ENCODE measurements at regions not wholly inside any gene's neighbourhood (a gene's known extent, or its start where the extent isn't known, plus 50 kb on each side); places are given as distances from the start of the nearest gene placed in this dataset.

- H3K4me3 Mint-ChIP-seq, result no peak overlapping the region
- no peak for DNase-seq (ENCODE audit: low spot score)
- Histone ChIP-seq H3K79me2 (replicated peaks; ENCODE audit: insufficient read depth) (no peaks in the 10 kb centered on the region), H3K4me2 (no peak overlapping the region), H3K27me3 (ENCODE audit: insufficient read depth) (no peaks in the 10 kb centered on the region), H3K27ac (ENCODE audit: low read depth) (no peak overlapping the region), H3F3A (replicated peaks; ENCODE audit: low read depth) (no peaks in the 10 kb centered on the region), H2AFZ (0 out of 2 replicates have a peak overlapping the region, but pooled peaks have one; percentile 28), H4K20me1 (replicated peaks; ENCODE audit: insufficient read depth) (no peaks in the 10 kb centered on the region), H3K36me3 (ENCODE audit: insufficient read depth) (no peaks in the 10 kb centered on the region), H3K9me2 (ENCODE audit: insufficient read depth) (no peaks in the 10 kb centered on the region), H3K4me1 (ENCODE audit: insufficient read depth) (no peaks in the 10 kb centered on the region), H3K4me3 (no peak overlapping the region)
- TF ChIP-seq JUNB (IDR thresholded peaks at IDR 0.05; ENCODE audit: unreplicated experiment), result no peak
- no peak for TF ChIP-seq POLR2AphosphoS5 (IDR thresholded peaks at IDR 0.05; ENCODE audit: low read depth)
- no peak for TF ChIP-seq NANOG (IDR thresholded peaks at IDR 0.05; ENCODE audit: borderline replicate concordance)
- no peak for TF ChIP-seq ZNF462 (CRISPR knock-in tag; IDR thresholded peaks at IDR 0.05)
- TF ChIP-seq, protein P1, sequence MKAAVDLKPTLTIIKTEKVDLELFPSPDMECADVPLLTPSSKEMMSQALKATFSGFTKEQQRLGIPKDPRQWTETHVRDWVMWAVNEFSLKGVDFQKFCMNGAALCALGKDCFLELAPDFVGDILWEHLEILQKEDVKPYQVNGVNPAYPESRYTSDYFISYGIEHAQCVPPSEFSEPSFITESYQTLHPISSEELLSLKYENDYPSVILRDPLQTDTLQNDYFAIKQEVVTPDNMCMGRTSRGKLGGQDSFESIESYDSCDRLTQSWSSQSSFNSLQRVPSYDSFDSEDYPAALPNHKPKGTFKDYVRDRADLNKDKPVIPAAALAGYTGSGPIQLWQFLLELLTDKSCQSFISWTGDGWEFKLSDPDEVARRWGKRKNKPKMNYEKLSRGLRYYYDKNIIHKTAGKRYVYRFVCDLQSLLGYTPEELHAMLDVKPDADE (IDR thresholded peaks at IDR 0.05), result no peak
- no peak for TF ChIP-seq CREB1 (CRISPR knock-in tag; IDR thresholded peaks at IDR 0.05; ENCODE audit: low read depth)
- TF ChIP-seq STAT1 (IDR thresholded peaks at IDR 0.05; ENCODE audit: unreplicated experiment), result no peak
- TF ChIP-seq EZH2 (IDR thresholded peaks at IDR 0.05; ENCODE audit: low read depth, unreplicated experiment), result no peak
- TF ChIP-seq, protein P2, sequence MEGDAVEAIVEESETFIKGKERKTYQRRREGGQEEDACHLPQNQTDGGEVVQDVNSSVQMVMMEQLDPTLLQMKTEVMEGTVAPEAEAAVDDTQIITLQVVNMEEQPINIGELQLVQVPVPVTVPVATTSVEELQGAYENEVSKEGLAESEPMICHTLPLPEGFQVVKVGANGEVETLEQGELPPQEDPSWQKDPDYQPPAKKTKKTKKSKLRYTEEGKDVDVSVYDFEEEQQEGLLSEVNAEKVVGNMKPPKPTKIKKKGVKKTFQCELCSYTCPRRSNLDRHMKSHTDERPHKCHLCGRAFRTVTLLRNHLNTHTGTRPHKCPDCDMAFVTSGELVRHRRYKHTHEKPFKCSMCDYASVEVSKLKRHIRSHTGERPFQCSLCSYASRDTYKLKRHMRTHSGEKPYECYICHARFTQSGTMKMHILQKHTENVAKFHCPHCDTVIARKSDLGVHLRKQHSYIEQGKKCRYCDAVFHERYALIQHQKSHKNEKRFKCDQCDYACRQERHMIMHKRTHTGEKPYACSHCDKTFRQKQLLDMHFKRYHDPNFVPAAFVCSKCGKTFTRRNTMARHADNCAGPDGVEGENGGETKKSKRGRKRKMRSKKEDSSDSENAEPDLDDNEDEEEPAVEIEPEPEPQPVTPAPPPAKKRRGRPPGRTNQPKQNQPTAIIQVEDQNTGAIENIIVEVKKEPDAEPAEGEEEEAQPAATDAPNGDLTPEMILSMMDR (conservative IDR thresholded peaks at IDR 0.05; ENCODE audit: low read depth in 2 of 2), result no peak
- no peak for TF ChIP-seq REST (IDR thresholded peaks at IDR 0.05; ENCODE audit: unreplicated experiment)
- TF ChIP-seq ZNF114 (CRISPR knock-in tag; IDR thresholded peaks at IDR 0.05), result no peak
- no peak for TF ChIP-seq ZNF331 (CRISPR knock-in tag; IDR thresholded peaks at IDR 0.05; ENCODE audit: low read depth)
- no peak for TF ChIP-seq EZH2phosphoT487 (IDR thresholded peaks at IDR 0.05; ENCODE audit: unreplicated experiment)
- ATAC-seq, result no peak
- no peaks in the 10 kb centered on the region for H3K36me3 Mint-ChIP-seq (ENCODE audit: low read depth)
- H3K9me3 Mint-ChIP-seq, result no peaks in the 10 kb centered on the region
- H3K27ac Mint-ChIP-seq, result no peak overlapping the region
- peaks cover under 1% of the 10 kb centered on the region; the same call in 2 of the 3 replicates for H3K4me1 Mint-ChIP-seq
- no peaks in the 10 kb centered on the region for H3K27me3 Mint-ChIP-seq (ENCODE audit: insufficient read depth, low read depth, poor library complexity)
These were observed 584.9 kb downstream of the TNS3 start for GRCh38 chr7:46996972-46997371.
